H1 (cell line): ENCODE measurements at regions not wholly inside any gene's neighbourhood (a gene's known extent, or its start where the extent isn't known, plus 50 kb on each side); places are given as distances from the start of the nearest gene placed in this dataset.

Source experiments
- CTCF ChIA-PET: fragments of 300-600 bp; sonication (Branson Sonifier 250); formaldehyde crosslinking; loops from one replicate; lab custom pipeline; 2021; ENCODE audit not compliant: partially characterized antibody; lab: Charles Lee
- POLR2A ChIA-PET: fragments of 300-600 bp; sonication (Branson Sonifier 250); formaldehyde crosslinking; loops from one replicate; lab custom pipeline; 2021; ENCODE audit warnings: inconsistent platforms; ENCODE audit not compliant: partially characterized antibody; lab: Charles Lee
- DNase-seq, 2 experiments: peaks; one replicate each; pipeline versions ENCODE4 v3.0.0 to v3.0.0-alpha.2; 2010 to 2022; ENCODE audit warnings: low spot score in 2 of 2, low read depth in 1 of 2, mixed read lengths in 1 of 2
- FAIRE-seq: peaks from 2 replicates; lab custom pipeline; 2011; peaks lifted over from hg19 to GRCh38; lab: Jason Lieb, UNC
- H2AFZ ChIP-seq: 2 replicates; pipeline ENCODE4 v1.8.1; 2012; ENCODE audit warnings: low read length, inconsistent platforms
- H2AK5ac ChIP-seq: 2 replicates; pipeline ENCODE4 v1.6.1; 2013; ENCODE audit warnings: low read depth, low read length
- H2BK120ac ChIP-seq: replicated peaks from 2 replicates; pipeline ENCODE3; 2013; ENCODE audit warnings: low read depth, low read length, inconsistent platforms
- H2BK12ac ChIP-seq: 2 replicates; pipeline ENCODE4 v1.6.1; 2013; ENCODE audit warnings: low read depth, low read length
- H2BK15ac ChIP-seq: 2 replicates; pipeline ENCODE4 v1.6.1; 2013; ENCODE audit warnings: low read length
- H2BK20ac ChIP-seq: 2 replicates; pipeline ENCODE4 v1.6.1; 2013; ENCODE audit warnings: low read length
- H2BK5ac ChIP-seq: 2 replicates; pipeline ENCODE4 v1.6.1; 2013; ENCODE audit warnings: low read depth, low read length
- H3K14ac ChIP-seq: 2 replicates; pipeline ENCODE4 v1.6.1; 2013; ENCODE audit warnings: inconsistent platforms; ENCODE audit not compliant: insufficient read length
- H3K18ac ChIP-seq: 2 replicates; pipeline ENCODE4 v1.6.1; 2013; ENCODE audit warnings: low read length; ENCODE audit errors: extremely low read depth
- H3K23ac ChIP-seq: 2 replicates; pipeline ENCODE4 v1.6.1; 2013; ENCODE audit warnings: inconsistent platforms; ENCODE audit not compliant: insufficient read length
- H3K23me2 ChIP-seq: 2 replicates; pipeline ENCODE4 v1.6.1; 2013; ENCODE audit warnings: low read depth, low read length
- H3K27ac ChIP-seq: 2 replicates; pipeline ENCODE4 v1.6.1; 2011; ENCODE audit warnings: low read depth, low read length, inconsistent platforms
- H3K27me3 ChIP-seq, 4 experiments: replicated peaks in 1 of 4; 1 replicate in 1 of 4; 2 replicates in 3 of 4; pipeline versions ENCODE4 v1.6.1 to v1.8.1; 2011 to 2013; ENCODE audit warnings: low read length in 3 of 4, mild to moderate bottlenecking in 3 of 4, inconsistent platforms in 2 of 4, mixed read lengths in 2 of 4, moderate library complexity in 1 of 4; ENCODE audit not compliant: control insufficient read depth in 3 of 4, insufficient read depth in 3 of 4; ENCODE audit errors: extremely low read depth in 1 of 4
- H3K36me3 ChIP-seq, 4 experiments: 2 replicates each; pipeline versions ENCODE4 v1.6.1 to v1.8.1; 2011 to 2013; ENCODE audit warnings: mild to moderate bottlenecking in 4 of 4, low read length in 3 of 4, moderate library complexity in 2 of 4, control low read depth in 1 of 4, inconsistent platforms in 1 of 4; ENCODE audit not compliant: insufficient read depth in 4 of 4, control insufficient read depth in 2 of 4
- H3K4ac ChIP-seq: replicated peaks from 2 replicates; pipeline ENCODE3; 2013; ENCODE audit warnings: low read length, low read depth, mixed read lengths, inconsistent platforms; ENCODE audit not compliant: insufficient read length
- H3K4me1 ChIP-seq, 4 experiments: replicated peaks in 1 of 4; 1 replicate in 1 of 4; 2 replicates in 3 of 4; pipeline versions ENCODE4 v1.6.1 to v1.8.1; 2011 to 2013; ENCODE audit warnings: low read length in 3 of 4, inconsistent platforms in 2 of 4, mixed read lengths in 1 of 4; ENCODE audit not compliant: insufficient read depth in 4 of 4, control insufficient read depth in 3 of 4
- H3K4me2 ChIP-seq, 2 experiments: 2 replicates each; pipeline versions ENCODE4 v1.6.1 to v1.8.1; 2011 to 2013; ENCODE audit warnings: low read depth in 2 of 2, low read length in 2 of 2, control low read depth in 1 of 2, inconsistent platforms in 1 of 2, mild to moderate bottlenecking in 1 of 2; ENCODE audit not compliant: insufficient read depth in 1 of 2
- H3K4me3 ChIP-seq, 4 experiments: fragments of 200-600, 300-600 bp in 1 of 4; sonication (generic), shearing (Covaris generic), sonication (Bioruptor Twin) in 1 of 4; 2 replicates each; pipeline versions ENCODE4 v1.5.1 to v1.8.1; 2011 to 2016; ENCODE audit warnings: low read length in 4 of 4, low read depth in 3 of 4, control low read depth in 2 of 4, inconsistent platforms in 2 of 4, mild to moderate bottlenecking in 2 of 4, mixed read lengths in 1 of 4, moderate library complexity in 1 of 4; ENCODE audit not compliant: insufficient read depth in 2 of 4; ENCODE audit errors: extremely low read depth in 1 of 4
- H3K56ac ChIP-seq: replicated peaks from 2 replicates; pipeline ENCODE3; 2013; ENCODE audit warnings: low read depth, mild to moderate bottlenecking, mixed read lengths, low read length, inconsistent platforms; ENCODE audit not compliant: insufficient read length
- H3K79me1 ChIP-seq: 2 replicates; pipeline ENCODE4 v1.6.1; 2013; ENCODE audit warnings: low read depth, low read length, control low read depth
- H3K79me2 ChIP-seq, 2 experiments: 2 replicates each; pipeline versions ENCODE4 v1.6.1 to v1.8.1; 2012 to 2013; ENCODE audit warnings: low read length in 2 of 2, mild to moderate bottlenecking in 2 of 2, inconsistent platforms in 1 of 2; ENCODE audit not compliant: insufficient read depth in 2 of 2, control insufficient read depth in 1 of 2
- H3K9ac ChIP-seq, 4 experiments: replicated peaks in 1 of 4; 1 replicate in 1 of 4; 2 replicates in 3 of 4; pipeline versions ENCODE4 v1.6.1 to v1.8.1; 2011 to 2013; ENCODE audit warnings: low read depth in 3 of 4, low read length in 3 of 4, control low read depth in 2 of 4, mild to moderate bottlenecking in 2 of 4, moderate library complexity in 2 of 4, inconsistent platforms in 1 of 4; ENCODE audit errors: extremely low read depth in 1 of 4
- H3K9me3 ChIP-seq, 2 experiments: 2 replicates each; pipeline versions ENCODE4 v1.6.1 to v1.8.1; 2012 to 2013; ENCODE audit warnings: mild to moderate bottlenecking in 2 of 2, moderate library complexity in 2 of 2, control low read depth in 1 of 2, inconsistent platforms in 1 of 2, low read depth in 1 of 2, low read length in 1 of 2, mixed read lengths in 1 of 2; ENCODE audit not compliant: insufficient read depth in 2 of 2
- H4K20me1 ChIP-seq, 2 experiments: replicated peaks in 1 of 2; 2 replicates each; pipeline versions ENCODE3 to v1.8.1; 2011 to 2013; ENCODE audit warnings: inconsistent platforms in 2 of 2, low read length in 2 of 2, mild to moderate bottlenecking in 1 of 2; ENCODE audit not compliant: insufficient read depth in 2 of 2, control insufficient read depth in 1 of 2
- H4K5ac ChIP-seq: 2 replicates; pipeline ENCODE4 v1.6.1; 2013; ENCODE audit warnings: low read length, low read depth, mixed read lengths, inconsistent platforms; ENCODE audit not compliant: insufficient read length
- H4K8ac ChIP-seq: 2 replicates; pipeline ENCODE4 v1.8.0; 2013; ENCODE audit warnings: mild to moderate bottlenecking, moderate library complexity, low read length, inconsistent platforms; ENCODE audit not compliant: insufficient read depth; ENCODE audit errors: extremely low read depth
- H4K91ac ChIP-seq: replicated peaks from 2 replicates; pipeline ENCODE3; 2013; ENCODE audit warnings: low read length, mixed read lengths, inconsistent platforms; ENCODE audit not compliant: insufficient read length
- BACH1 ChIP-seq: IDR thresholded peaks from 2 replicates; pipeline ENCODE4 v1.6.1; 2012; ENCODE audit warnings: low read length, improper control_type of control experiment
- HDAC2 ChIP-seq, 2 experiments: fragments of 300-600 bp in 1 of 2; sonication (generic) in 1 of 2; IDR thresholded peaks; 2 replicates each; pipeline ENCODE4 v1.6.1; 2011 to 2012; ENCODE audit warnings: low read depth in 2 of 2, low read length in 2 of 2, mild to moderate bottlenecking in 2 of 2, moderate library complexity in 2 of 2, borderline replicate concordance in 1 of 2, inconsistent platforms in 1 of 2
- KDM4A ChIP-seq: IDR thresholded peaks from one replicate; pipeline ENCODE4 v1.7.1; 2012; ENCODE audit warnings: low read depth, mild to moderate bottlenecking, moderate library complexity, low read length, inconsistent platforms; ENCODE audit not compliant: severe bottlenecking
- NANOG ChIP-seq: IDR thresholded peaks from 2 replicates; pipeline ENCODE4 v1.6.1; 2011; ENCODE audit warnings: low read length, low read depth, mild to moderate bottlenecking, inconsistent platforms; ENCODE audit not compliant: insufficient read depth, poor library complexity, severe bottlenecking
- POLR2AphosphoS5 ChIP-seq: IDR thresholded peaks from 2 replicates; pipeline ENCODE4 v1.6.1; 2011; ENCODE audit warnings: low read depth, low read length
- SUZ12 ChIP-seq: fragments of 200-600 bp; sonication (generic); IDR thresholded peaks from 2 replicates; pipeline ENCODE4 v1.6.1; 2012; ENCODE audit warnings: mild to moderate bottlenecking, inconsistent platforms, low read length, moderate library complexity, mixed read lengths
- WGBS, 2 experiments: shearing (Covaris generic) in 1 of 2; methylation state at CpG; one replicate each; pipeline versions ENCODE4 v1.1.6 to v1.1.7; 2013 to 2015; ENCODE audit warnings: low lambda C conversion rate in 2 of 2, mixed read lengths in 2 of 2, inconsistent platforms in 1 of 2, low coverage in 1 of 2, missing lambda C conversion rate in 1 of 2; ENCODE audit not compliant: insufficient replicate concordance in 2 of 2, insufficient coverage in 1 of 2, insufficient read length in 1 of 2; ENCODE audit errors: extremely low coverage in 1 of 2, missing lambda C conversion rate in 1 of 2; 5-methylcytosine and 5-hydroxymethylcytosine counted together

GRCh38 chr20:28616354-28616753 is 2641.1 kb upstream of the DEFB115 start:
- Histone ChIP-seq H2AK5ac (no peak overlapping the region), H2BK120ac (no peak overlapping the region), H3K4me2 (no peak overlapping the region), H2AFZ (no peak overlapping the region), H3K4ac (no peak overlapping the region), H3K9ac (no peak overlapping the region), H4K5ac (no peak overlapping the region), H3K36me3 (no peaks in the 10 kb centered on the region), H4K91ac (no peak overlapping the region), H3K79me1 (no peaks in the 10 kb centered on the region), H3K27me3 (no peaks in the 10 kb centered on the region), H3K27ac (no peak overlapping the region), H3K56ac (no peak overlapping the region), H3K23me2 (no peaks in the 10 kb centered on the region), H3K4me3 (no peak overlapping the region), H2BK15ac (no peak overlapping the region), H3K23ac (no peak overlapping the region), H3K9me3 (peaks cover 39 to 45% of the 10 kb centered on the region in 2 experiments), H3K14ac (no peak overlapping the region), H4K8ac (no peak overlapping the region), H2BK5ac (no peak overlapping the region), H2BK20ac (no peak overlapping the region), H4K20me1 (no peaks in the 10 kb centered on the region), H2BK12ac (no peak overlapping the region), H3K79me2 (no peaks in the 10 kb centered on the region), H3K18ac (no peak overlapping the region), H3K4me1 (no peaks in the 10 kb centered on the region)
- DNase-seq (no peak), FAIRE-seq (no peak)
- CTCF ChIA-PET, result interaction anchor here (0.6 kb wide), 1 partner anchor 1772 kb away, joined by 3 read pairs; no protein-coding TSS in a partner anchor
- WGBS, 2 experiments, result 72% methylated on average over 1 of the region's 1 CpG; no CpG with 5 or more reads in 1 of the 2 experiments
- no peak for TF ChIP-seq POLR2AphosphoS5
- TF ChIP-seq KDM4A, result no peak
- TF ChIP-seq BACH1, result no peak
- TF ChIP-seq NANOG, result no peak
- TF ChIP-seq SUZ12, result no peak
- TF ChIP-seq HDAC2 (IDR thresholded peaks at IDR 0.05; ENCODE audit: borderline replicate concordance in 1 of 2, low read depth in 2 of 2, low read length in 2 of 2), result no peak
- POLR2A ChIA-PET, result no interaction called here
